ENCODE measurements at regions not wholly inside any gene's neighbourhood (a gene's known extent, or its start where the extent isn't known, plus 50 kb on each side); places are given as distances from the start of the nearest gene placed in this dataset.

DNA sequence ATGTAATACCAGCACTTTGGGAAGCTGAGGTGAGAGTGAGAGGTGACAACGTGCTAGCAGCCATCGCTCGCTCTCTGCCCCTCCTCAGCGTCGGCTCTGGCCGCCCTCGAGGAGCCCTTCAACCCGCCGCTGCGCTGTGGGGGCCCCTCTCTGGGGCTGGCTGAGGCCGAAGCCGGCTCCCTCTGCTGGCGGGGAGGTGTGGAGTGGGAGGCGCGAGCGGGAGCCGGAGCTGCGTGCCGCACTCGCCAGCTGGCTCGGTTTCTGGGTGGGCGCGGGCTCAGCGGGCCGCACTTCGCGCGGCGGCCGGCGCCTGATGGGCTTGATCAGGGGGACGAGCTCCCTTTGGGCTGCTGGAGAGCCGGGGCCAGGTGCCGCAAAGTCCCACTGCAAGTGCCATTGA, 98.9 kb upstream of the UBASH3B start:
- H3K27ac Mint-ChIP-seq (ENCODE audit: unreplicated experiment), result no peak overlapping the region
- peaks cover 4% of the 10 kb centered on the region for H3K4me1 Mint-ChIP-seq (ENCODE audit: low read depth)
- no peaks in the 10 kb centered on the region for H3K36me3 Mint-ChIP-seq (ENCODE audit: low read depth)
- H3K4me3 Mint-ChIP-seq (ENCODE audit: unreplicated experiment), result peak overlapping the region; percentile 40
- peaks cover 3% of the 10 kb centered on the region for H3K27me3 Mint-ChIP-seq (ENCODE audit: low read depth)
- no peak for DNase-seq (ENCODE audit: low spot score)
- H3K9me3 Mint-ChIP-seq (ENCODE audit: low read depth), result no peaks in the 10 kb centered on the region
- TF ChIP-seq, protein P1, sequence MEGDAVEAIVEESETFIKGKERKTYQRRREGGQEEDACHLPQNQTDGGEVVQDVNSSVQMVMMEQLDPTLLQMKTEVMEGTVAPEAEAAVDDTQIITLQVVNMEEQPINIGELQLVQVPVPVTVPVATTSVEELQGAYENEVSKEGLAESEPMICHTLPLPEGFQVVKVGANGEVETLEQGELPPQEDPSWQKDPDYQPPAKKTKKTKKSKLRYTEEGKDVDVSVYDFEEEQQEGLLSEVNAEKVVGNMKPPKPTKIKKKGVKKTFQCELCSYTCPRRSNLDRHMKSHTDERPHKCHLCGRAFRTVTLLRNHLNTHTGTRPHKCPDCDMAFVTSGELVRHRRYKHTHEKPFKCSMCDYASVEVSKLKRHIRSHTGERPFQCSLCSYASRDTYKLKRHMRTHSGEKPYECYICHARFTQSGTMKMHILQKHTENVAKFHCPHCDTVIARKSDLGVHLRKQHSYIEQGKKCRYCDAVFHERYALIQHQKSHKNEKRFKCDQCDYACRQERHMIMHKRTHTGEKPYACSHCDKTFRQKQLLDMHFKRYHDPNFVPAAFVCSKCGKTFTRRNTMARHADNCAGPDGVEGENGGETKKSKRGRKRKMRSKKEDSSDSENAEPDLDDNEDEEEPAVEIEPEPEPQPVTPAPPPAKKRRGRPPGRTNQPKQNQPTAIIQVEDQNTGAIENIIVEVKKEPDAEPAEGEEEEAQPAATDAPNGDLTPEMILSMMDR (IDR thresholded peaks at IDR 0.05), result peak; percentile 78

- TF ChIP-seq, protein P1 (IDR thresholded peaks at IDR 0.05), result no peak
- Mint-ChIP-seq H3K9me3 (ENCODE audit: low read depth) (peaks cover 65% of the 10 kb centered on the region), H3K4me3 (ENCODE audit: unreplicated experiment) (no peak overlapping the region), H3K36me3 (ENCODE audit: low read depth) (peaks cover 14% of the 10 kb centered on the region), H3K27ac (ENCODE audit: unreplicated experiment) (no peak overlapping the region), H3K27me3 (ENCODE audit: low read depth) (no peaks in the 10 kb centered on the region), H3K4me1 (ENCODE audit: low read depth) (no peaks in the 10 kb centered on the region)
- DNase-seq (ENCODE audit: low spot score), result no peak
Observed at GRCh38 chr11:122538060-122538459, 117.5 kb upstream of the UBASH3B start.

GRCh38 chr11:122524898-122525297, 130.6 kb upstream of the UBASH3B start:
- H3K4me1 Mint-ChIP-seq (ENCODE audit: low read depth), result peaks cover 15% of the 10 kb centered on the region
- no peaks in the 10 kb centered on the region for H3K27me3 Mint-ChIP-seq (ENCODE audit: low read depth)
- TF ChIP-seq, protein P1 (IDR thresholded peaks at IDR 0.05), result no peak
- H3K27ac Mint-ChIP-seq (ENCODE audit: unreplicated experiment), result no peak overlapping the region
- H3K9me3 Mint-ChIP-seq (ENCODE audit: low read depth), result peaks cover 3% of the 10 kb centered on the region
- no peak overlapping the region for H3K4me3 Mint-ChIP-seq (ENCODE audit: unreplicated experiment)
- H3K36me3 Mint-ChIP-seq (ENCODE audit: low read depth), result peaks cover 1% of the 10 kb centered on the region
- DNase-seq (ENCODE audit: low spot score), result no peak

GRCh38 chr11:122523846-122524805, 131.4 kb upstream of the UBASH3B start:
- no peak for DNase-seq (ENCODE audit: low spot score)
- Mint-ChIP-seq H3K36me3 (ENCODE audit: low read depth) (peaks cover 1% of the 10 kb centered on the region), H3K4me3 (ENCODE audit: unreplicated experiment) (no peak overlapping the region)

DNA sequence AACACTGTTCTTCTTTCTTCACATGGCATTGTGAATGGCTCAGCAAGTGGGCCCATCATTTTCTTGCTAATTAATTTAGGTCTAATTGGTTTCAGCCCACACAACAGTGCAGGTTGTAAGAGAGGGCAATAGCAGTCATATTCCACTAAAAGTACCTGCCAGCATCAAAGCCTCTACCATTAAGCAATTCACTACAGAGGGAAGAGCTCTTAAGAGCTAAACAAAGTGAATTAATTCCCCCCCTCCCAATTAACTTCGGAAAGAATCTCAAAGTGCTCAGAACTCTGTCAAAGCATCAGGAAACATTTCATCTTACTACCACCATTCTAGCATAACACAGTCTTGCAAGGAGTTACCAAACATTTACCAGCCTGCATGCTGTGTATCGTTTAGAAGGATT, 133.9 kb upstream of the UBASH3B start:
- no peak for DNase-seq (ENCODE audit: low spot score)
- H3K36me3 Mint-ChIP-seq (ENCODE audit: low read depth), result no peaks in the 10 kb centered on the region
- no peak overlapping the region for H3K27ac Mint-ChIP-seq (ENCODE audit: unreplicated experiment)
- TF ChIP-seq, protein P1 (IDR thresholded peaks at IDR 0.05), result no peak
- H3K9me3 Mint-ChIP-seq (ENCODE audit: low read depth), result no peaks in the 10 kb centered on the region
- H3K27me3 Mint-ChIP-seq (ENCODE audit: low read depth), result no peaks in the 10 kb centered on the region
- H3K4me1 Mint-ChIP-seq (ENCODE audit: low read depth), result peaks cover 15% of the 10 kb centered on the region
- H3K4me3 Mint-ChIP-seq (ENCODE audit: unreplicated experiment), result no peak overlapping the region

More at GRCh38 chr11:122523846-122524805, 131.4 kb upstream of the UBASH3B start:
- H3K9me3 Mint-ChIP-seq (ENCODE audit: low read depth), result peaks cover 3% of the 10 kb centered on the region
- H3K27me3 Mint-ChIP-seq (ENCODE audit: low read depth), result no peaks in the 10 kb centered on the region
- H3K4me1 Mint-ChIP-seq (ENCODE audit: low read depth), result peaks cover 15% of the 10 kb centered on the region
- TF ChIP-seq, protein P1 (IDR thresholded peaks at IDR 0.05), result no peak
- peak overlapping the region; percentile 47 for H3K27ac Mint-ChIP-seq (ENCODE audit: unreplicated experiment)

Measured in chondrocyte (in vitro differentiated cells).